ENCODE measurements at regions not wholly inside any gene's neighbourhood (a gene's known extent, or its start where the extent isn't known, plus 50 kb on each side); places are given as distances from the start of the nearest gene placed in this dataset.

DNA sequence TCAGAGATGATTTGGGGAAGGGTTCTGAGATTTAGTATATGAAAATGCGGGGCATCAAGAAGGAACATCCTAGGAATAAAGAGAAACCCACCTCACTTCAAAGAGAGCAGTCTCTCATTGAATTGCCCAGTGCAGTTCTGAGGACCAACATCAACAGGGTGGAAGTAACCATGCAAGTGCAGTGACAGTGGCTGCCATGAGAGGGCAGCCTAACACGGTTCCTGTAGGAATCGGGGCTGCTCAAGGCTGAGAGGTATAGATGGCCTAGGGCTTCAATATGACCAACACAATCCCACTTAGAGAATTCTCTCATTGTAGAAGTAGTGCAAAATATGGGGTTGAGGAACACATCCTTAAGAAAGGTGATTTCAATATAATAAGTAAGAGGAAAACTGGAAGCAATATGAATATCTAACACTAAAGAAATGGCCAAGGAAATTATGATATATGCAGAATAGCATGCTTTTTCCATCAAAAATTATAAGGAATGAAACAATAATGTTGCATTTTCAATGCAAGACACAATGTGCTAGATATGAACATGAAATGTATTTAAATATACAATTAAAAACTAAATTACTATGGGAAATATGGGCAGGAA lies 51.1 kb upstream of the ARRDC4 start:
- peaks cover 1% of the 10 kb centered on the region for H3K27me3 Mint-ChIP-seq (ENCODE audit: low read depth)
- no peaks in the 10 kb centered on the region for H3K36me3 Mint-ChIP-seq
- ATAC-seq: peak; percentile 100
- CTCF ChIA-PET: interaction anchor here (1.0 kb wide), 1 partner anchor 269 kb away, joined by 14 read pairs; no protein-coding TSS in a partner anchor
- peaks cover 2% of the 10 kb centered on the region for H3K4me1 Mint-ChIP-seq
- no peak overlapping the region for H3K4me3 Mint-ChIP-seq
- TF ChIP-seq ZBTB21 (CRISPR knock-in tag; IDR thresholded peaks at IDR 0.05; ENCODE audit: borderline replicate concordance): no peak
- TF ChIP-seq ATF1 (CRISPR knock-in tag; IDR thresholded peaks at IDR 0.05): no peak
- TF ChIP-seq, protein P1, sequence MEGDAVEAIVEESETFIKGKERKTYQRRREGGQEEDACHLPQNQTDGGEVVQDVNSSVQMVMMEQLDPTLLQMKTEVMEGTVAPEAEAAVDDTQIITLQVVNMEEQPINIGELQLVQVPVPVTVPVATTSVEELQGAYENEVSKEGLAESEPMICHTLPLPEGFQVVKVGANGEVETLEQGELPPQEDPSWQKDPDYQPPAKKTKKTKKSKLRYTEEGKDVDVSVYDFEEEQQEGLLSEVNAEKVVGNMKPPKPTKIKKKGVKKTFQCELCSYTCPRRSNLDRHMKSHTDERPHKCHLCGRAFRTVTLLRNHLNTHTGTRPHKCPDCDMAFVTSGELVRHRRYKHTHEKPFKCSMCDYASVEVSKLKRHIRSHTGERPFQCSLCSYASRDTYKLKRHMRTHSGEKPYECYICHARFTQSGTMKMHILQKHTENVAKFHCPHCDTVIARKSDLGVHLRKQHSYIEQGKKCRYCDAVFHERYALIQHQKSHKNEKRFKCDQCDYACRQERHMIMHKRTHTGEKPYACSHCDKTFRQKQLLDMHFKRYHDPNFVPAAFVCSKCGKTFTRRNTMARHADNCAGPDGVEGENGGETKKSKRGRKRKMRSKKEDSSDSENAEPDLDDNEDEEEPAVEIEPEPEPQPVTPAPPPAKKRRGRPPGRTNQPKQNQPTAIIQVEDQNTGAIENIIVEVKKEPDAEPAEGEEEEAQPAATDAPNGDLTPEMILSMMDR (IDR thresholded peaks at IDR 0.05): peak; percentile 82
- no peak for TF ChIP-seq CBFB (CRISPR knock-in tag; IDR thresholded peaks at IDR 0.05; ENCODE audit: low read depth)
- TF ChIP-seq ETV6 (CRISPR knock-in tag; IDR thresholded peaks at IDR 0.05): no peak
- TF ChIP-seq, protein P2, sequence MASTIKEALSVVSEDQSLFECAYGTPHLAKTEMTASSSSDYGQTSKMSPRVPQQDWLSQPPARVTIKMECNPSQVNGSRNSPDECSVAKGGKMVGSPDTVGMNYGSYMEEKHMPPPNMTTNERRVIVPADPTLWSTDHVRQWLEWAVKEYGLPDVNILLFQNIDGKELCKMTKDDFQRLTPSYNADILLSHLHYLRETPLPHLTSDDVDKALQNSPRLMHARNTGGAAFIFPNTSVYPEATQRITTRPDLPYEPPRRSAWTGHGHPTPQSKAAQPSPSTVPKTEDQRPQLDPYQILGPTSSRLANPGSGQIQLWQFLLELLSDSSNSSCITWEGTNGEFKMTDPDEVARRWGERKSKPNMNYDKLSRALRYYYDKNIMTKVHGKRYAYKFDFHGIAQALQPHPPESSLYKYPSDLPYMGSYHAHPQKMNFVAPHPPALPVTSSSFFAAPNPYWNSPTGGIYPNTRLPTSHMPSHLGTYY (CRISPR knock-in tag; IDR thresholded peaks at IDR 0.05): no peak
- DNase-seq (ENCODE audit: low spot score): peak; percentile 84
- no peaks in the 10 kb centered on the region for H3K9me3 Mint-ChIP-seq
- POLR2A ChIA-PET: no interaction called here
- no peak overlapping the region for H3K27ac Mint-ChIP-seq

Data from WTC11 (cell line).